Suprapubic skin (tissue), 3 donors: ENCODE measurements at regions not wholly inside any gene's neighbourhood (a gene's known extent, or its start where the extent isn't known, plus 50 kb on each side); places are given as distances from the start of the nearest gene placed in this dataset.

Experiments used
- EP300 ChIP-seq: sonication (generic); formaldehyde crosslinking; IDR thresholded peaks from one replicate; pipeline ENCODE4 v1.6.1; 2017; ENCODE audit warnings: antibody characterized with exemption
- TF ChIP-seq, protein P1 (sequence below), 2 donors: fragments of 200-600 bp in 1 of 2; fragments of 450-650 bp in 1 of 2; sonication (generic) in 1 of 2; IDR thresholded peaks; one replicate each; pipeline ENCODE4 v1.5.1; 2016 to 2019; ENCODE audit warnings: antibody characterized with exemption in 2 of 2, mild to moderate bottlenecking in 1 of 2, moderate library complexity in 1 of 2

DNA sequence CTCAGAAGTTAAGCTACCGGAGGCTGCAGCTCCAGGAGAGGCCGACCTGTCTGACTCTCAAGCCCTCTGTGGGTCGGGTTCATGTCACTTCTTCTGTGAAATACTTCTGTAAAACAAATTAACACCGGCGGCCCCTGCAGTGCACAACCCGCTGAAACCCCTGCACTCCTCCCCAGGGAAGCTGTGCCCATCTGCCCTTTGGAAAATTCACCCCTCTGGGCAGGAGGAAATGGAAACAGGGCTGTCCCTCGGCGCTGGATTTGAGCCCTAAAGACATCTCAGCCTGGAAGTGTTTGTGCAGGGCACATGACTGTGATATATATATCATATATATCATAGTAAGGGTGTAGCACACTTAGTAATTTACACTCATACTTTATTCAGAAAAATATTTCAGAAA lies 415.3 kb downstream of the IRS2 start:
- TF ChIP-seq, protein P1, sequence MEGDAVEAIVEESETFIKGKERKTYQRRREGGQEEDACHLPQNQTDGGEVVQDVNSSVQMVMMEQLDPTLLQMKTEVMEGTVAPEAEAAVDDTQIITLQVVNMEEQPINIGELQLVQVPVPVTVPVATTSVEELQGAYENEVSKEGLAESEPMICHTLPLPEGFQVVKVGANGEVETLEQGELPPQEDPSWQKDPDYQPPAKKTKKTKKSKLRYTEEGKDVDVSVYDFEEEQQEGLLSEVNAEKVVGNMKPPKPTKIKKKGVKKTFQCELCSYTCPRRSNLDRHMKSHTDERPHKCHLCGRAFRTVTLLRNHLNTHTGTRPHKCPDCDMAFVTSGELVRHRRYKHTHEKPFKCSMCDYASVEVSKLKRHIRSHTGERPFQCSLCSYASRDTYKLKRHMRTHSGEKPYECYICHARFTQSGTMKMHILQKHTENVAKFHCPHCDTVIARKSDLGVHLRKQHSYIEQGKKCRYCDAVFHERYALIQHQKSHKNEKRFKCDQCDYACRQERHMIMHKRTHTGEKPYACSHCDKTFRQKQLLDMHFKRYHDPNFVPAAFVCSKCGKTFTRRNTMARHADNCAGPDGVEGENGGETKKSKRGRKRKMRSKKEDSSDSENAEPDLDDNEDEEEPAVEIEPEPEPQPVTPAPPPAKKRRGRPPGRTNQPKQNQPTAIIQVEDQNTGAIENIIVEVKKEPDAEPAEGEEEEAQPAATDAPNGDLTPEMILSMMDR (IDR thresholded peaks at IDR 0.05), result no peak
- no peak for TF ChIP-seq EP300
